ENCODE measurements at regions not wholly inside any gene's neighbourhood (a gene's known extent, or its start where the extent isn't known, plus 50 kb on each side); places are given as distances from the start of the nearest gene placed in this dataset.

DNA sequence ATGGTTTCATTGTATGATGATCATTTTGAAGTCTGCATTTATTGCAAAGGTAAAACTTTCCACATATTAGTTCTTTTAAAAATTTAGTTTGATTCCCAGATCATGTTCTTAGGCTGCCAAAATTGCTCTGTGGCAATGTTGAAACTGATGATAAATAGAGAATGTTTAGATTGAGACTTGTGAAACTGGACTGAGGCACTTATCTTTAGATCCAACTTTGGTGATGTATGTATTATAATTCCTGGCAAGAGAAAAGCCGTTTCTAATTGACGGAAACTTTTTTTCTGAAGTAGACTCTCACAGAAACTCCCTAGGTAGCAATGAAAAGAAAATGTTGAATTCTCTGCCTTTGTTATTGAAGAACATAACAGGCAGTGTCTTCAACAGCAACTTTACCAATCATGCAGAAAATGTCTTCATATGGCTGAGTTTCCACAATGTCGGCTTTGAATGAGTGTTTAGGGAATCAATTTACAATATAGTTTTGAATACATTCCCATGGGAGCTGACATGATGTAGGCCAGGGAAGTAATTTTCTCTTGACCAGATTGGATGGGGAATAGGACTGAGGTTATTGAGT lies 456.2 kb downstream of the CD109 start:
- no peak overlapping the region for H3K9ac ChIP-seq (ENCODE audit: insufficient read depth, low read depth, low read length)
- no peaks in the 10 kb centered on the region for H3K27me3 ChIP-seq (ENCODE audit: control insufficient read depth in 1 of 2, insufficient read depth in 2 of 2, low read length in 2 of 2)
- H4K20me1 ChIP-seq (ENCODE audit: insufficient read depth, low read length): no peaks in the 10 kb centered on the region
- no TSS peak for BruUV-seq (replicated peaks)
- no peak overlapping the region for H2AFZ ChIP-seq (ENCODE audit: low read length)
- H3K9me3 ChIP-seq (ENCODE audit: low read length): no peaks in the 10 kb centered on the region
- WGBS (ENCODE audit: low lambda C conversion rate): 59% methylated on average over 3 of the region's 3 CpGs
- TF ChIP-seq, protein P1, sequence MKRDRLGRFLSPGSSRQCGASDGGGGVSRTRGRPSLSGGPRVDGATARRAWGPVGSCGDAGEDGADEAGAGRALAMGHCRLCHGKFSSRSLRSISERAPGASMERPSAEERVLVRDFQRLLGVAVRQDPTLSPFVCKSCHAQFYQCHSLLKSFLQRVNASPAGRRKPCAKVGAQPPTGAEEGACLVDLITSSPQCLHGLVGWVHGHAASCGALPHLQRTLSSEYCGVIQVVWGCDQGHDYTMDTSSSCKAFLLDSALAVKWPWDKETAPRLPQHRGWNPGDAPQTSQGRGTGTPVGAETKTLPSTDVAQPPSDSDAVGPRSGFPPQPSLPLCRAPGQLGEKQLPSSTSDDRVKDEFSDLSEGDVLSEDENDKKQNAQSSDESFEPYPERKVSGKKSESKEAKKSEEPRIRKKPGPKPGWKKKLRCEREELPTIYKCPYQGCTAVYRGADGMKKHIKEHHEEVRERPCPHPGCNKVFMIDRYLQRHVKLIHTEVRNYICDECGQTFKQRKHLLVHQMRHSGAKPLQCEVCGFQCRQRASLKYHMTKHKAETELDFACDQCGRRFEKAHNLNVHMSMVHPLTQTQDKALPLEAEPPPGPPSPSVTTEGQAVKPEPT (CRISPR knock-in tag; IDR thresholded peaks at IDR 0.05; ENCODE audit: low read depth): no peak
- TF ChIP-seq SMAD3 (CRISPR knock-in tag; IDR thresholded peaks at IDR 0.05) (no peak), FOXA1 (IDR thresholded peaks at IDR 0.05) (no peak), FOXA1 (CRISPR knock-in tag; IDR thresholded peaks at IDR 0.05) (no peak), TRIM24 (CRISPR knock-in tag; IDR thresholded peaks at IDR 0.05) (no peak), PAX8 (CRISPR knock-in tag; IDR thresholded peaks at IDR 0.05; ENCODE audit: borderline replicate concordance) (no peak), SMC3 (IDR thresholded peaks at IDR 0.05; ENCODE audit: low read length) (no peak), ZNF333 (CRISPR knock-in tag; IDR thresholded peaks at IDR 0.05; ENCODE audit: borderline replicate concordance) (no peak)
- TF ChIP-seq, protein P2, sequence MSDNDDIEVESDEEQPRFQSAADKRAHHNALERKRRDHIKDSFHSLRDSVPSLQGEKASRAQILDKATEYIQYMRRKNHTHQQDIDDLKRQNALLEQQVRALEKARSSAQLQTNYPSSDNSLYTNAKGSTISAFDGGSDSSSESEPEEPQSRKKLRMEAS (IDR thresholded peaks at IDR 0.05): no peak
- H3K79me2 ChIP-seq (ENCODE audit: insufficient read depth, low read length): no peaks in the 10 kb centered on the region
- H3K36me3 ChIP-seq (replicated peaks in 1 of 2; ENCODE audit: control insufficient read depth in 1 of 2, insufficient read depth in 2 of 2, low read length in 2 of 2): no peaks in the 10 kb centered on the region
- no peak for ATAC-seq
- FAIRE-seq: no peak
- H3K4me2 ChIP-seq (ENCODE audit: low read depth, low read length): no peak overlapping the region
- intact Hi-C loops (cut with micrococcal nuclease; ENCODE audit: unreplicated experiment) (no loop called here), in situ Hi-C loops (cut with HindIII; ENCODE audit: extremely low pct_ligation_motif_present, low pct_unique_long_range_greater_than_20kb) (no loop called here)
- no peak overlapping the region for H3K4me3 ChIP-seq (replicated peaks in 1 of 3; ENCODE audit: insufficient read depth in 1 of 3, low read depth in 2 of 3, low read length in 3 of 3)
- no peak for DNase-seq (ENCODE audit: low spot score)
- no peaks in the 10 kb centered on the region for H3K4me1 ChIP-seq (ENCODE audit: insufficient read depth, low read length)
- POLR2A ChIA-PET: no interaction called here
- CTCF ChIA-PET (ENCODE audit: low intra/inter-chr PET ratio, low total read pairs): no interaction called here
- H3K27ac ChIP-seq (ENCODE audit: extremely low read length, insufficient read depth, low read length): no peak overlapping the region

Data from HepG2 (cell line).